ENCODE measurements at regions not wholly inside any gene's neighbourhood (a gene's known extent, or its start where the extent isn't known, plus 50 kb on each side); places are given as distances from the start of the nearest gene placed in this dataset.

- TF ChIP-seq EP300 (IDR thresholded peaks at IDR 0.05) (no peak), POLR2A (IDR thresholded peaks at IDR 0.05; ENCODE audit: low read depth) (no peak), POLR2AphosphoS5 (IDR thresholded peaks at IDR 0.05) (no peak)
- TF ChIP-seq, protein P1, sequence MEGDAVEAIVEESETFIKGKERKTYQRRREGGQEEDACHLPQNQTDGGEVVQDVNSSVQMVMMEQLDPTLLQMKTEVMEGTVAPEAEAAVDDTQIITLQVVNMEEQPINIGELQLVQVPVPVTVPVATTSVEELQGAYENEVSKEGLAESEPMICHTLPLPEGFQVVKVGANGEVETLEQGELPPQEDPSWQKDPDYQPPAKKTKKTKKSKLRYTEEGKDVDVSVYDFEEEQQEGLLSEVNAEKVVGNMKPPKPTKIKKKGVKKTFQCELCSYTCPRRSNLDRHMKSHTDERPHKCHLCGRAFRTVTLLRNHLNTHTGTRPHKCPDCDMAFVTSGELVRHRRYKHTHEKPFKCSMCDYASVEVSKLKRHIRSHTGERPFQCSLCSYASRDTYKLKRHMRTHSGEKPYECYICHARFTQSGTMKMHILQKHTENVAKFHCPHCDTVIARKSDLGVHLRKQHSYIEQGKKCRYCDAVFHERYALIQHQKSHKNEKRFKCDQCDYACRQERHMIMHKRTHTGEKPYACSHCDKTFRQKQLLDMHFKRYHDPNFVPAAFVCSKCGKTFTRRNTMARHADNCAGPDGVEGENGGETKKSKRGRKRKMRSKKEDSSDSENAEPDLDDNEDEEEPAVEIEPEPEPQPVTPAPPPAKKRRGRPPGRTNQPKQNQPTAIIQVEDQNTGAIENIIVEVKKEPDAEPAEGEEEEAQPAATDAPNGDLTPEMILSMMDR (IDR thresholded peaks at IDR 0.05) = no peak
These were observed 182.9 kb upstream of the SOX9 start for GRCh38 chr17:71937914-71938313.
